Neural crest cell (in vitro differentiated cells): ENCODE measurements at regions not wholly inside any gene's neighbourhood (a gene's known extent, or its start where the extent isn't known, plus 50 kb on each side); places are given as distances from the start of the nearest gene placed in this dataset.

Source experiments
- DNase-seq: peaks from one replicate; pipeline ENCODE4 v3.0.0; 2021; ENCODE audit warnings: low read depth, mixed read lengths, low spot score
- H3K27ac Mint-ChIP-seq: one replicate; pipeline ENCODE4 v1.8.0; 2021; ENCODE audit warnings: mild to moderate bottlenecking, mixed read lengths; ENCODE audit not compliant: unreplicated experiment
- H3K27me3 Mint-ChIP-seq: 2 replicates; pipeline ENCODE4 v1.8.0; 2021; ENCODE audit warnings: low read depth, mild to moderate bottlenecking, mixed read lengths
- H3K36me3 Mint-ChIP-seq: 2 replicates; pipeline ENCODE4 v1.8.0; 2021; ENCODE audit warnings: low read depth, mild to moderate bottlenecking, mixed read lengths
- H3K4me1 Mint-ChIP-seq: 2 replicates; pipeline ENCODE4 v1.8.0; 2021; ENCODE audit warnings: mixed read lengths
- H3K4me3 Mint-ChIP-seq: one replicate; pipeline ENCODE4 v1.8.0; 2021; ENCODE audit warnings: mild to moderate bottlenecking, mixed read lengths
- H3K9me3 Mint-ChIP-seq: 2 replicates; pipeline ENCODE4 v1.8.0; 2021; ENCODE audit warnings: mixed read lengths
- TF ChIP-seq, protein P1 (sequence below): fragments of 200-600 bp; sonication (generic); conservative IDR thresholded peaks from 2 replicates; pipeline ENCODE4 v1.5.0; 2021; ENCODE audit warnings: antibody characterized with exemption, mild to moderate bottlenecking

DNA sequence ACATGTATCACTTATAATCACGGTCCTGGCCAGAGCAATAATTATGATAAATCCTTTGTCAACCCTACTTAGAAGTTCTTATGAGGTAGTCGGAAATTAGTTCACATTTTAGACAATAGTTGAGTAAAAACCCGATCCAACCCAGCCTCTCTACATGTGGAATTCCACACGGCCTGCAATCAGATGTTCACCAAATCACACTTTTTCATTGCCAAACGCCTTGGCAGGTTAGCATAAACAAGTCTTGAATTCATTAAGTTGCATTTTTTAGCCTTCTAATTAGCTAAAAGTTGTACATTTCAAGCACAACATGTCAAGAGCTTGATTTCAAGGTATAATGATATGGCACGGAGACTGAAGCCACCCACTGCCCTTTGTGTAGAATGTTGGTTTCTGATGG is 65.3 kb downstream of the FOXL1 start:
- Mint-ChIP-seq H3K9me3 (peaks cover 6% of the 10 kb centered on the region), H3K36me3 (no peaks in the 10 kb centered on the region), H3K27me3 (peaks cover 3% of the 10 kb centered on the region), H3K4me1 (no peaks in the 10 kb centered on the region), H3K4me3 (no peak overlapping the region), H3K27ac (no peak overlapping the region)
- TF ChIP-seq, protein P1, sequence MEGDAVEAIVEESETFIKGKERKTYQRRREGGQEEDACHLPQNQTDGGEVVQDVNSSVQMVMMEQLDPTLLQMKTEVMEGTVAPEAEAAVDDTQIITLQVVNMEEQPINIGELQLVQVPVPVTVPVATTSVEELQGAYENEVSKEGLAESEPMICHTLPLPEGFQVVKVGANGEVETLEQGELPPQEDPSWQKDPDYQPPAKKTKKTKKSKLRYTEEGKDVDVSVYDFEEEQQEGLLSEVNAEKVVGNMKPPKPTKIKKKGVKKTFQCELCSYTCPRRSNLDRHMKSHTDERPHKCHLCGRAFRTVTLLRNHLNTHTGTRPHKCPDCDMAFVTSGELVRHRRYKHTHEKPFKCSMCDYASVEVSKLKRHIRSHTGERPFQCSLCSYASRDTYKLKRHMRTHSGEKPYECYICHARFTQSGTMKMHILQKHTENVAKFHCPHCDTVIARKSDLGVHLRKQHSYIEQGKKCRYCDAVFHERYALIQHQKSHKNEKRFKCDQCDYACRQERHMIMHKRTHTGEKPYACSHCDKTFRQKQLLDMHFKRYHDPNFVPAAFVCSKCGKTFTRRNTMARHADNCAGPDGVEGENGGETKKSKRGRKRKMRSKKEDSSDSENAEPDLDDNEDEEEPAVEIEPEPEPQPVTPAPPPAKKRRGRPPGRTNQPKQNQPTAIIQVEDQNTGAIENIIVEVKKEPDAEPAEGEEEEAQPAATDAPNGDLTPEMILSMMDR = no peak
- DNase-seq = no peak

DNA sequence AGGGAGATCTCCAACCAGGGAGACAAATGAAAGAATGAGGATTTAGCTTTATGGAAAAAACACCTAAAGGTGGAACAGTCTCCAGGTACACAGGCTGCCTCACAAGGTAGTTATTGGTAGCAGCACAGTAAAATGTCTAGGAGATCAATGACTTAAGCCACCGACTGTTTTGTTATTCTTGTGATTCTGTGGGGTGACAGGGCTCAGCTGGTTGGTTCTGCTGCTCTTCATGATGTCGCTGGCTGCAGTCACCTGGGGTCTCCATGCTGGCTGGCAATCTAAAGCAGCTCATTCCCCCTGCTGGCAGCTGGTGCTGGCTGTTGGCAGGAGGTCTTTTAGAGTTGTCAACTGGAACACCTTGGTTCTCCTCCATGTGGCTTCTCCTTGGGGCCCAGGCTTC is 69.2 kb downstream of the FOXL1 start:
- Mint-ChIP-seq H3K9me3 (peaks cover 6% of the 10 kb centered on the region), H3K4me1 (peaks cover 4% of the 10 kb centered on the region), H3K36me3 (no peaks in the 10 kb centered on the region), H3K27ac (no peak overlapping the region), H3K4me3 (no peak overlapping the region), H3K27me3 (peaks cover 5% of the 10 kb centered on the region)
- TF ChIP-seq, protein P1 = no peak
- no peak for DNase-seq

DNA sequence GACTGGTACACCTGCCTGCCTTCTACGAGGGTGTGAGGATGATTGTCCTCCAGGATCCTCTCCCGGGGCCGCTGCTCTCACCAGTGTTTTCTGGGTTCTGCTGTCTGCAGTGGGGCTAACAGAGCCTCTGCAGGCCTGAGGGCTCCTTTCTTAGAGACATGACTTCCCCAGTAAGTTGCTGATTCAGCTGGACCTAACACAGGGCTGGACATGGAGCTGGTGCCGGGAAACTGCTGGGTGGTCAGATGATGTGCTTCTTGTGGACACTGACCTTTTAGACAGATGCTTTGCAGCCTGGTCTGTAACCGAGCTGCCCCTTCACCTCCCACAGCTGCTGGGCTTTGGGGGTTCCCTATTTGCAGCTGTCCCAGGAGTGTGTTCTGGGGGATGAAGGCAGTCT is 71.5 kb downstream of the FOXL1 start:
- H3K4me3 Mint-ChIP-seq = no peak overlapping the region
- H3K4me1 Mint-ChIP-seq = peaks cover 4% of the 10 kb centered on the region
- no peak for DNase-seq
- no peak overlapping the region for H3K27ac Mint-ChIP-seq
- H3K9me3 Mint-ChIP-seq = peaks cover 6% of the 10 kb centered on the region
- peaks cover 5% of the 10 kb centered on the region for H3K27me3 Mint-ChIP-seq
- TF ChIP-seq, protein P1 = no peak
- no peaks in the 10 kb centered on the region for H3K36me3 Mint-ChIP-seq

DNA sequence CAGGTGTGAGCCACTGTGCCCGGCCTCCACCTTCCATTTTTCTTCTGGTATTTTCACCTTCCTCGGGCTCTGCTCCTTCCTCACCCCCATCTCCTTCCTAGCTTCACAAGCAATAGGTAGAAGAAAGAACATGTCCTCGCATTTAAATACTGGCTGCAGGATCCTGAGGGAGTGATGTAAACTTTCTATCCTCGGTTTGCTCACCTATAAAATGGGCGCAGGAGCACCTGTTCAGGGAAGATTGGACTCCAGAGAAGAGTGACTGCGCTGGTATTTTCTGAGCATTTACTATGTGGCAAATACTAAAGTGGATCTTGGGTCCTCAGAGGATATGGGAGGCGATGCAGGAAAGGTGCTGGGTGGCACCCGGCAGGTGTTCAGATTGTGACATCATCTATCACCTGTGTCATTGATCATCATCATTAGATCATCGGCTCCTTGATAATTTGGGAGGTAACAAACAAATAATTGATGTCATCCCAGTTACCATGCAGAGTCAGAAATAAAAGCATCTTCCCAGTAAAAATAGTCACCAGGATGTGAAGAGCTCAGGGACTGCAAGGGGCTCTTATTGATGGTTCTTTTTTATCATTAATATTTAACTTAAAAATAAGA is 72.8 kb downstream of the FOXL1 start:
- Mint-ChIP-seq H3K27me3 (peaks cover 2% of the 10 kb centered on the region), H3K9me3 (peaks cover 6% of the 10 kb centered on the region)

DNA sequence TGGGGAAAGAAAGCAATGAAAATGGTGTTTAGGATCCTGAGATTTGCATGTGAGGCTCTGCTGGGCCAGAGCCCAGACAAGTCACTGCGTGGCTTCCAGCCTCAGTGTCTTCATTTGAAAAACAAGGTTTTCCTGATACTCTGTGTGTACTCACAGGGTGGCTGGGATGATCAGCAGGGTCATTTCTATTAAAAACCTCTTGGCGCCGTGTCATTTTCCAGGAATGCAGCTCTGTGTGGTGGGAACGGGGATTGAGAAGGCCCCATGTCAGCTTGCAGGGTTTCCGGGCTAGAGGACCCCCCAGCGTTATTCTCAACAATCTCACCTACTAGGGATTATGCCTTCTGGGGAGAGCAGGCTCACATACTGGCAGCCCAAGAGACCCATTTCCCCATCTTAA is 73.5 kb downstream of the FOXL1 start:
- Mint-ChIP-seq H3K27ac (no peak overlapping the region), H3K27me3 (peaks cover 2% of the 10 kb centered on the region), H3K36me3 (no peaks in the 10 kb centered on the region), H3K9me3 (peaks cover 5% of the 10 kb centered on the region), H3K4me1 (peaks cover 4% of the 10 kb centered on the region), H3K4me3 (no peak overlapping the region)
- TF ChIP-seq, protein P1 = no peak
- no peak for DNase-seq

More for the DNA sequence above, 72.8 kb downstream of the FOXL1 start:
- Mint-ChIP-seq H3K36me3 (no peaks in the 10 kb centered on the region), H3K27ac (no peak overlapping the region), H3K4me1 (peaks cover 4% of the 10 kb centered on the region), H3K4me3 (no peak overlapping the region)
- no peak for DNase-seq
- TF ChIP-seq, protein P1 = no peak
